ENCODE measurements at regions not wholly inside any gene's neighbourhood (a gene's known extent, or its start where the extent isn't known, plus 50 kb on each side); places are given as distances from the start of the nearest gene placed in this dataset.

DNA sequence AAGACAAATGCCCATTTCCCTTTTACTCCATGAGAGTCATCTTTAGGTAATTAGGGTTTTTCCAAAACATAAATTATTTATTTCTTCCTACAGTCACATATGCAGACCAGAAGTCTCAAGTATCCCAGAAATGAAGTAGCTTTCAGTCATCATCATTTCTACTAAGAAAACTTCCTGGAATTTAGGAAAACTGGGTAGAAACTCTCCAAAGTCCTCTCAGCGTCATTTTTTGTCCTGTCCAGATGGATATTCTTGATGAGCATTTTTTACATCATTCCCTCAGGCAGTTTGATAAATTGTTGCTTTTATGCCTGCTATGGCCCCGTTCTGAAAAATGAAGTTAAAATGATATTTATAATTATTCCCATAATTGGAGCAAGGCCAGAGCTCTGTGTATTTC lies 93.9 kb upstream of the DCN start:
- no peak for DNase-seq (ENCODE audit: low read depth in 1 of 2, low spot score in 1 of 2)
- H3K4me3 ChIP-seq (replicated peaks; ENCODE audit: insufficient read depth, low read length) = no peak overlapping the region
- no peak for TF ChIP-seq GABPA (IDR thresholded peaks at IDR 0.05; ENCODE audit: low read depth)
- no peaks in the 10 kb centered on the region for H3K27me3 ChIP-seq (ENCODE audit: insufficient read depth, poor library complexity, severe bottlenecking)
- no peak overlapping the region for H3K27ac ChIP-seq (replicated peaks)

DNA sequence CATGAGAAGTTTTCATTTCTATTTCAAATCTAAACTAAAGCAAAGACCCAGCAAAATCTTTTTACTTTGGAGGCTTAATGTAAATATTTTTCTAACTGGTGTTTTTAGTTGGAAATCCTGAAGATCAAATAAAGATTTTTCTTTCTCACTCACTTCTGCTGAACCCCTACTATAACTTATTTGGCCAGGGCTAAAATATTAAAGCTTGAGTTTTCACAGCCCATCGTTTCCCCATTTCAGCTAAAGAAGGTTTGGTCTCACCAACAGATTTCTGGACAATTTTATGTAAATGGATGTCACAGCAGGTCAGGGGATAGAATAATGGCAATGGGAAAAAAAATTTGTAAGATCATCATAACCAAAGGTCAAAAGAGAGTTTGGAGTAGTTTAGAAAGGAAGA lies 92.7 kb upstream of the DCN start:
- H3K27ac ChIP-seq (replicated peaks) = no peak overlapping the region
- no peak for DNase-seq (ENCODE audit: low read depth in 1 of 2, low spot score in 1 of 2)
- H3K4me3 ChIP-seq (replicated peaks; ENCODE audit: insufficient read depth, low read length) = no peak overlapping the region
- TF ChIP-seq, protein P1, sequence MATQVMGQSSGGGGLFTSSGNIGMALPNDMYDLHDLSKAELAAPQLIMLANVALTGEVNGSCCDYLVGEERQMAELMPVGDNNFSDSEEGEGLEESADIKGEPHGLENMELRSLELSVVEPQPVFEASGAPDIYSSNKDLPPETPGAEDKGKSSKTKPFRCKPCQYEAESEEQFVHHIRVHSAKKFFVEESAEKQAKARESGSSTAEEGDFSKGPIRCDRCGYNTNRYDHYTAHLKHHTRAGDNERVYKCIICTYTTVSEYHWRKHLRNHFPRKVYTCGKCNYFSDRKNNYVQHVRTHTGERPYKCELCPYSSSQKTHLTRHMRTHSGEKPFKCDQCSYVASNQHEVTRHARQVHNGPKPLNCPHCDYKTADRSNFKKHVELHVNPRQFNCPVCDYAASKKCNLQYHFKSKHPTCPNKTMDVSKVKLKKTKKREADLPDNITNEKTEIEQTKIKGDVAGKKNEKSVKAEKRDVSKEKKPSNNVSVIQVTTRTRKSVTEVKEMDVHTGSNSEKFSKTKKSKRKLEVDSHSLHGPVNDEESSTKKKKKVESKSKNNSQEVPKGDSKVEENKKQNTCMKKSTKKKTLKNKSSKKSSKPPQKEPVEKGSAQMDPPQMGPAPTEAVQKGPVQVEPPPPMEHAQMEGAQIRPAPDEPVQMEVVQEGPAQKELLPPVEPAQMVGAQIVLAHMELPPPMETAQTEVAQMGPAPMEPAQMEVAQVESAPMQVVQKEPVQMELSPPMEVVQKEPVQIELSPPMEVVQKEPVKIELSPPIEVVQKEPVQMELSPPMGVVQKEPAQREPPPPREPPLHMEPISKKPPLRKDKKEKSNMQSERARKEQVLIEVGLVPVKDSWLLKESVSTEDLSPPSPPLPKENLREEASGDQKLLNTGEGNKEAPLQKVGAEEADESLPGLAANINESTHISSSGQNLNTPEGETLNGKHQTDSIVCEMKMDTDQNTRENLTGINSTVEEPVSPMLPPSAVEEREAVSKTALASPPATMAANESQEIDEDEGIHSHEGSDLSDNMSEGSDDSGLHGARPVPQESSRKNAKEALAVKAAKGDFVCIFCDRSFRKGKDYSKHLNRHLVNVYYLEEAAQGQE (IDR thresholded peaks at IDR 0.05; ENCODE audit: insufficient replicate concordance, low read depth) = no peak
- TF ChIP-seq, protein P2, sequence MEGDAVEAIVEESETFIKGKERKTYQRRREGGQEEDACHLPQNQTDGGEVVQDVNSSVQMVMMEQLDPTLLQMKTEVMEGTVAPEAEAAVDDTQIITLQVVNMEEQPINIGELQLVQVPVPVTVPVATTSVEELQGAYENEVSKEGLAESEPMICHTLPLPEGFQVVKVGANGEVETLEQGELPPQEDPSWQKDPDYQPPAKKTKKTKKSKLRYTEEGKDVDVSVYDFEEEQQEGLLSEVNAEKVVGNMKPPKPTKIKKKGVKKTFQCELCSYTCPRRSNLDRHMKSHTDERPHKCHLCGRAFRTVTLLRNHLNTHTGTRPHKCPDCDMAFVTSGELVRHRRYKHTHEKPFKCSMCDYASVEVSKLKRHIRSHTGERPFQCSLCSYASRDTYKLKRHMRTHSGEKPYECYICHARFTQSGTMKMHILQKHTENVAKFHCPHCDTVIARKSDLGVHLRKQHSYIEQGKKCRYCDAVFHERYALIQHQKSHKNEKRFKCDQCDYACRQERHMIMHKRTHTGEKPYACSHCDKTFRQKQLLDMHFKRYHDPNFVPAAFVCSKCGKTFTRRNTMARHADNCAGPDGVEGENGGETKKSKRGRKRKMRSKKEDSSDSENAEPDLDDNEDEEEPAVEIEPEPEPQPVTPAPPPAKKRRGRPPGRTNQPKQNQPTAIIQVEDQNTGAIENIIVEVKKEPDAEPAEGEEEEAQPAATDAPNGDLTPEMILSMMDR (IDR thresholded peaks at IDR 0.05; ENCODE audit: insufficient read depth, low read length) = no peak
- TF ChIP-seq SPI1 (IDR thresholded peaks at IDR 0.05; ENCODE audit: borderline replicate concordance, low read depth) (no peak), GABPA (IDR thresholded peaks at IDR 0.05; ENCODE audit: low read depth) (no peak), POLR2AphosphoS5 (IDR thresholded peaks at IDR 0.05; ENCODE audit: low read depth) (no peak)
- H3K27me3 ChIP-seq (ENCODE audit: insufficient read depth, poor library complexity, severe bottlenecking) = no peaks in the 10 kb centered on the region

DNA sequence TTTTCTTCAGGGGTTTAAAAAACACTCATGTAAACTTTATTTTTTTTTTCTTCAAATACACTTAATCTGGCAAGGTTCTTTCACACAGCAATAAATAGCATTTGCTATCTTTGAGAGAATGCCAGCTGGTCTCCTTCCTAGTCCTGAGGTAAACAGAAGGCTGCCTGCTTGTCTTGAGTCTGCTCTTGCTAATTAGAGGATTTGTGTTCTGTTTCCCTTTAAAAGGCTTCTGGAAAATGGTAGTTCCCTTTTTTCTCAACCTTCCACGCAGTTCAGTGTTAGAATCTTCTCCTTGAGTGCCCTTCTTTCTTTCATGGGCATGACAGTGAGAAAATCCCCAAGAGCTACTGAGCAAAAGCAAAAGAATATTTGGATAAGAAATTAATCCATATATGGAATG lies 92.3 kb upstream of the DCN start:
- Histone ChIP-seq H3K27me3 (ENCODE audit: insufficient read depth, poor library complexity, severe bottlenecking) (no peaks in the 10 kb centered on the region), H3K4me3 (replicated peaks; ENCODE audit: insufficient read depth, low read length) (no peak overlapping the region), H3K27ac (replicated peaks) (no peak overlapping the region)
- TF ChIP-seq, protein P1 (IDR thresholded peaks at IDR 0.05; ENCODE audit: insufficient replicate concordance, low read depth) = no peak
- no peak for TF ChIP-seq GABPA (IDR thresholded peaks at IDR 0.05; ENCODE audit: low read depth)
- TF ChIP-seq POLR2AphosphoS5 (IDR thresholded peaks at IDR 0.05; ENCODE audit: low read depth) = no peak
- no peak for TF ChIP-seq SPI1 (IDR thresholded peaks at IDR 0.05; ENCODE audit: borderline replicate concordance, low read depth)
- TF ChIP-seq, protein P2 (IDR thresholded peaks at IDR 0.05; ENCODE audit: insufficient read depth, low read length) = no peak
- DNase-seq (ENCODE audit: low read depth in 1 of 2, low spot score in 1 of 2) = no peak

DNA sequence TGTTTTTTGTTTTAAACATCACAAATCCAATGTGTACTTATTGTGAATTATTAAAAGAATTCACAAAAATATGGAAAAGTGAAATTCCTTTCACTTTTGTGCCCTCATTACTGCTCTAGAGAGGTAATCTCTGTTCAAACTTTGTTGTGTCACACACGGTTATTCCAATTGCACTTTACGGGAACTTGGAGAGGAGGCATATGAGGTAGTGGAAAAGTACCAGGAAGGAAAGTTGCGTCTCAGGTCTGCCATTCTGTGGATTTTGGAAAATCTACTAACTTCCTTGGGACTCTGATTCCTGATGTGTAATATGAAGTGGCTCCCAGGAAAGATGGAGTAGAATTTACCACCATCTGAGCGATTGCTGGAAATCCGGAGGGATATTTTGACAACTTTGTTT lies 90.9 kb upstream of the DCN start:
- no peak for DNase-seq (ENCODE audit: low read depth in 1 of 2, low spot score in 1 of 2)
- Histone ChIP-seq H3K4me3 (replicated peaks; ENCODE audit: insufficient read depth, low read length) (no peak overlapping the region), H3K27ac (replicated peaks) (no peak overlapping the region), H3K27me3 (ENCODE audit: insufficient read depth, poor library complexity, severe bottlenecking) (no peaks in the 10 kb centered on the region)
- TF ChIP-seq SPI1 (IDR thresholded peaks at IDR 0.05; ENCODE audit: borderline replicate concordance, low read depth) (no peak), GABPA (IDR thresholded peaks at IDR 0.05; ENCODE audit: low read depth) (no peak), POLR2AphosphoS5 (IDR thresholded peaks at IDR 0.05; ENCODE audit: low read depth) (no peak)
- TF ChIP-seq, protein P2 (IDR thresholded peaks at IDR 0.05; ENCODE audit: insufficient read depth, low read length) = no peak
- TF ChIP-seq, protein P1 (IDR thresholded peaks at IDR 0.05; ENCODE audit: insufficient replicate concordance, low read depth) = no peak
